Ureter (tissue), 1 donor: ENCODE measurements at regions not wholly inside any gene's neighbourhood (a gene's known extent, or its start where the extent isn't known, plus 50 kb on each side); places are given as distances from the start of the nearest gene placed in this dataset.

ENCODE experiments used
- DNase-seq: peaks from one replicate; pipeline ENCODE4 v3.0.0-alpha.2; 2020; ENCODE audit warnings: low spot score
- donor health status: DM: yes; HTN: yes; CAD: no.

DNA sequence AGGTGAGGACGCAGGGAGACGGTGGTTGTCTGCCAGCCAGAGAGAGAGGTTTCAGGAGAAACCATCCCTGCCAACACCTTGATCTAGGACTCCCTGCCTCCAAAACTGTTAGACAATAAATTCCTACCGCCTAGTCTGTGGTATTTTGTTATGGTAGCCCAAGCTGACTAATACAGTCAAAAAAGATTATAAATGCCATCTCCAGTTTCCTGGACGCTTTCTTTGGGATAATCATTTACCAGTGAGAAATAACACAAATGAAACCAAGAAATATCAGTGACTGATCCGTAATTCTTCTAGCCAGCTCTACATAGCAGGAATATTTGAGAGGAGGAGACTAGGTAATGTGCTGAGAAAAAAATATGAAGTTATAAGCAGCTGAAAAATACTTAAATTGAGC, 707.8 kb upstream of the LMCD1 start:
- DNase-seq = no peak

GRCh38 chr3:7798276-7798675, 703.3 kb upstream of the LMCD1 start:
- DNase-seq = no peak

DNA sequence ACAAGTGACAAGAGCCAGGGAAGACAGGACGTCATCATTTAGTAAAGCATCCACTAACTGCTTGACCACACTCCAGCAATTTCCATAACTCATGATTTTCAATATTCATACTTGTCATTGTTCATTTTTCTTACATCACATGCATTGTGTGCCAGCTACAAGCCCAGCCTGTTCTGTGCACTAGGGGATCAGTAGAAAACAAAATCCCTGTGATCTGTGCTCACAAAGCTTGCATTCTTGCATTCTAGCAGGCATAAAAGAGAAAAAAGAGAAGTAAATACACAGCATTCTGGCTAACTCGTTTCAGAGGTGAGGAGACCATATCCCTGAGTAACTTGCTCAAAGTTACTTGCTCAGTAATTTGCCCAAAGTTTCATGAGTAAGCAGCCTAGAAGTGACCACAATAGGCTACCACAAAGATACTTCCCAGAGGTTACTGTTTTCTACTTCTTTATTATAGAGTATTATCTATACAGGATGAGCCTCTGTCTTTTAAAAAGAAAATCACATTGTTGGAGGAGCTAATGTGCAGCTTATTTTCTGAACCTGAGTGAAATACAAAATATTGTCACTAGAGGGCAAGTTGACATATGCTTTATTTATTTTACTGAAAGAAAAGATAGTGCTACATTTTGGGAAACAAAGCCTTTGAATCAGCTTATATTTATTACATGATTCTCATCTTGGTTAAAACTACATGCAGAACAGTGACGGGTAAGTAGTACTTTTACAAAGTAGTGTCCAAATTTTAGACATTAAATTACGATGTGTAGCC, 701.4 kb upstream of the LMCD1 start:
- DNase-seq = no peak

- DNase-seq = no peak
Observed at GRCh38 chr3:7812490-7812889, 689.1 kb upstream of the LMCD1 start.

DNA sequence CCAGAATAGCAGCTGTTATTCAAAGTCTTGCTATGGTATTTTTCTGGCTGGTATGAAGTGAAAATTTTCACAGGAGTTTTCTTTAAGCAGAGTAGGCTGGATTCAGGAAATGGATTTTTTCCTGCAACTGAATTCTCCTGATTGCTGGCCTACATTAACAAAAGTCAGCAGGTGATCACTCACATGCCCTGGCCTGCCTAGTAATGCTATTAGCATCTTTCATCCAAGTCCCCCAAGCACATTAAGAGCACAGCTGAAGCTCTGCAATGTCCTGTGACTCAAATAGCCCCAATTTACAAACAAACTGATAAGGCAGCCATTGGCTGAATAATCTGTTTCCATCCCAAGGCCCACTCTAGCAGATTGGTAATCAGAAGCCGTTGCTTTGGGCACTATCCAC, 688.3 kb upstream of the LMCD1 start:
- DNase-seq = no peak

DNA sequence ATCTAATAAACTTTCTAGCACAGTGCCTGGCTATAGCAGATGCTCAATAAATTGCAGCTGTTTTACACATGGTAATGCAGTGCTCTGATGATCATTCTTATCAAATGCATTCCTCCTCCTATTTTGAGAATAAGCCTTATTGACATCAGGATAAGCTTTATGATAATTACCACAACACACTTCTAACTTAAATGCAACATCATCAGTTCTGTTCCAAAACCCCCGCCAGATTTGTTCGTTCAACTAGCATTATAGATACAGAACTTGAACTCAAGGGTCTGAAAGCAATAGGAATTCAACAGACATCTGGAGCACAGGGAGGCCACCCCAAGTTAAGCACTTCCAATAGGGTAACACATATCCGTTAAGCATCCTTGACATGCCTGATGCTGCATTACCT, 684.4 kb upstream of the LMCD1 start:
- DNase-seq = no peak

- no peak for DNase-seq
Observed at GRCh38 chr3:7820969-7821368, 680.7 kb upstream of the LMCD1 start.

DNA sequence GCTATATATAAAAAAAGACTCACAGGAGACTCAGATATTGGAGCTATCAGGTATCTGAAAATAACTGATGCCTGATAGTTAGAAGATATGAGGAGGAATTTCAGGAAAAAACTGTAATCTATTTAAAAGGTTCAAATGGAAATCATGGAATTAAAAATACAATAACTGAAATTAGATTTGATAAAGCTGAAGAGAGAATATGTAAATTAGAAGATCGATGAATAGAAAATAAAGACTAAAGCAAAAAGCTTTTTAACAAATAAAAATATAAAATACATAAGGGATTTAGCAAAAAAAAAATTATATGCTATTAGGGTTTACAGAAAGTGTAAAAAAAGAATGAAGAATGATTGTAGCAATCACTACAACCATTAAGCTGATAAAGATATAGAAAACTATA, 679.8 kb upstream of the LMCD1 start:
- DNase-seq = no peak

- no peak for DNase-seq
Observed at GRCh38 chr3:7841451-7841850, 660.2 kb upstream of the LMCD1 start.

DNA sequence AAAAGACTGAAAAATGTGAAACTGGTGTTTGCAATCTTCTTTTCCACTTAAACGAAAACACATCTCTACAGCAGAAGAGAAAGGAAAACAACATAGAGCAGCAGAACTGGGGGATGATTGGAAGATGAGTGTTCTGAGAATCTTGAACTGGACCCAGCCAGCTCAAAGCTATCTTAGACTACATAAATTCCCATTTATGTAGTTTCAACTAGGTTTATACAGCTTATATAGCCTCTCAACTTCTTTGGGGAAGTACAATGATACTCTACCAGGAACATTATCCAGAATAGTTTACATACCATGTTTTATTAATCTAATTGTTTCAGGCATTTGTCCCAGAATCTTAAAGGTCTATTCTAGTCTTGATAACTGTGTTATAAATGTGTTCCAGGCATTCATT, 658.2 kb upstream of the LMCD1 start:
- no peak for DNase-seq

- DNase-seq = no peak
Observed at GRCh38 chr3:7847021-7847420, 654.6 kb upstream of the LMCD1 start.

DNA sequence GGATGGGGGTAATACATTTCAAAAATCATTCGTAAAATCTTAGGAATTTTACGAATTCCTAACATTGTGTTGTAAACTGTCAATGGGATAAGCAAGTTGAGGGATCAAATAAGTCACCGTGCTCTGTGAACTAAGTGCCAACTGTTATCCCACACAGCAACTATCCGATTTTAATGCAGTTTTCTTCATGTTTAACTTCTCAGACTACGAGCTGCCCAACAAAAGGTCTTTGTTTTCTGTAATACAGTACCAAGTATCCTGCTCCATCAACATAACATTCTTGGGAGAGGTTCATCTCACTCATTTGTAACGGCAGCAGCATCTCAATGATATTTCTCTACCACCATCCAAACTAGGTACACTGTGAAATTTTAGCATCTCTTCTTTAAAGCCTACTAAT, 654.1 kb upstream of the LMCD1 start:
- DNase-seq = no peak

DNA sequence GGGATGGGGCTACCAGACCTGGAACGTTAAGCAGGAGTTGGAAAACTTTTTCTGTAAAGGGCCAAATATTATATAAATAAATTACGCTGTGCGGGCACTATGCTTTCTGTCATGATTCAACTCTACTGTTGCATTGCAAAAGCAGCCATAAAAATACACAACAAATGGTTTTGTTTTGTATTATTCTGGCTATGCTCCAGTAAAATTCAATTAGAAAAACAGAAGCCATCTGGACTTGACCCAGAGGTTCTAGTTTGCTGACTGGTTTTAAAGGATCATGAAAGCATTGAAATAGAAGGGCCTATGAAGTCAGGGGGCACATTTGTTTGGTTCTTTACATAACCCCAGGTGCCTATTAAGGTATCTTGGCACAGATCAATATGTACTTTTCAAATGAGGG, 647.4 kb upstream of the LMCD1 start:
- DNase-seq = no peak

GRCh38 chr3:7854721-7855120, 646.9 kb upstream of the LMCD1 start:
- DNase-seq = no peak

- no peak for DNase-seq
Observed at GRCh38 chr3:7865611-7866010, 636.0 kb upstream of the LMCD1 start.

DNA sequence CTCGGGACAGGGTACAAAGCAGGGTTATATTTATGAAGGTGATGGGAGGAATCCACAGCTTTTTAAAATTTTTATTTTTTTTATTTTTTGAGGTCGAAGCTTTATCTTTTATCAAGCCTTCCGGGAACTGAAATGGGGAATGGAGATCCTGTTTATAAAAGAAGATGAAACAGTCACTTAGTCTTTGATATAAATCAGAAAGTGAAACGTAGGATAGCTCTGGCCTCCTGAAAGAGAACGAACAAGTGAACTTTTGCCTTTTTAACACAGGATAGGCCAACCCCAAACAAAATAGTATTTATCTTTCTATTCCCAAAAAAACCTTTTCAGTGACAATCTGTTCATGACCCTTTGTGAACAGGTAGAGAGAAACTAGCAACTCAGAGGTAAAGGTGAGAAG, 634.0 kb upstream of the LMCD1 start:
- DNase-seq = no peak

- DNase-seq = no peak
Observed at GRCh38 chr3:7871003-7871560, 630.5 kb upstream of the LMCD1 start.

GRCh38 chr3:7874116-7874515, 627.5 kb upstream of the LMCD1 start:
- DNase-seq = no peak

- no peak for DNase-seq
Observed at GRCh38 chr3:7875925-7876324, 625.7 kb upstream of the LMCD1 start.

DNA sequence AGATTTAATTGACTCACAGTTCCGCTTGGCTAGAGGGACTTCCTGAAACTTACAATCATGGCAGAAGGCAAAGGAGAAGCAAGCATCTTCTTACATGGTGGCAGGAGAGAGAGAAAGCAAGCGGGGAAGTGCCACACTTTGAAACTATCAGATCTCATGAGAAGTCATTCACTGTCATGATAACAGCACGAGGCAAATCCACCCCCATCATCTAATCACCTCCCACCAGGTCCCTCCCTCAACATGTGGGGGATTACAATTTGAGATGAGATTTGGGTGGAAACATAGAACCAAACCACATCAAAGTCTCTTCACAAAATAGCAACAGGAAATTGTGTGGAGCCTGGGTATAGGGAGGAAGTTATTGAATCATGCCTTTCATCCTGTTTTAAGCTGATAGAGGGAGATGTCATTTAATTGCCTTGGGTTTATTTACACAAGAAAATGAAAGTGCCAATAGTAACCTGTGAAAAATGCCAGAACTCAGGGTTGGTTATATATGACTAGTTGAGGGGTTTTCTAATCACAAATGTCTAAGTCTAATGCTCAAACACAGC, 624.8 kb upstream of the LMCD1 start:
- DNase-seq = no peak

DNA sequence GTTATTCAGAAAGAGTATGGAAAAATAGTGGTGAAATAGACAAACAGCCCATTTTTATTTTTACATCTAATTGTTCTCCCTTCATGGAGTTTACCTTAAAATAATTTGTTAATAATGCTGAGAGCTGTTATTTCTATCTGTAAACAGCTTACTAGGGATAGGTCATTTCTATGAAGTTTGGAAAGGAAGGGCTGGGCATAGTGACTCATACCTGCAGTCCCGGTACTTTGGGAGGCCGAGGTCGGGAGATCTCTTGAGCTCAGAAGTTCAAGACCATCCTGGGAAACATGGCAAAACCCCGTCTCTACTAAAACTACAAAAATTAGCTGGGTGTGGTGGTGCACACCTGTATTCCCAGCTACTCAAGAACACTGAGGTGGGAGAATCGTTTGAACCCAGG, 624.3 kb upstream of the LMCD1 start:
- no peak for DNase-seq

DNA sequence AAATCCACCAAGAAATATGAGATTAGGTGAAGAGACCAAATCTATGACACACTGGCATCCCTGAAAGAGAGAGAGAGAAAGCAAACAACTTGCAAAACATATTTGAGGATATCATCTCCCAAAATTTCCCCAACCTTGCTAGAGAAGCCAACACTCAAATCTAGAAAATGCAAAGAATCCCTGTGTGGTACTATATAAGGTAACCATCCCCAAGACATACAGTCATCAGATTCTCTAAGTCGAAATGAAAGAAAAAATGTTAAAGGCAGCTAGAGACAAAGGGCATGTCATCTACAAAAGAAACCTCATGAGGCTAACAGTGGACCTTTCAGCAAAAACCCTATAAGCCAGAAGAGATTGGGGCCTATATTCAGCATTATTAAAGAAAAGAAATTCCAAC, 622.1 kb upstream of the LMCD1 start:
- DNase-seq = no peak

GRCh38 chr3:7881946-7882345, 619.7 kb upstream of the LMCD1 start:
- no peak for DNase-seq

DNA sequence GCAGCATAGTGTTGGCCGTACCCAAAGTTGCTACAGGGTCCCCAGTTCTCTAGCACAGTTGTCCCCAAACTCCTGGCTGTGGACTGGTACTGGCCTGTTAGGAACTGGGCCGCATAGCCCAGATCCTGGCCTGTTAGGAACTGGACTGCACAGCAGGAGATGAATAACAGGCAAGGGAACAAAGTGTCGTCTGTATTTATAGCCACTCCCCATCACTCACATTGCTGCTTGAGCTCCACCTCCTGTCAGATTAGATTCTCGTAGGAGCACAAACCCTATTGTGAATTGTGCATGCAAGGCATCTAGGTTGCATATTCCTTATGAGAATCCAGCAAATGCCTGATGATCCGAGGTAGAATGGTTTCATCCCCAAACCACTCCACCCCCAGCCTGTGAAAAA, 604.0 kb upstream of the LMCD1 start:
- DNase-seq = no peak
